C4-2B (cell line): ENCODE measurements at regions not wholly inside any gene's neighbourhood (a gene's known extent, or its start where the extent isn't known, plus 50 kb on each side); places are given as distances from the start of the nearest gene placed in this dataset.

Experiments
- H3K27ac ChIP-seq: fragments of 450-650 bp; 2 replicates; pipeline ENCODE4 v1.5.1; 2017
- ZFX ChIP-seq: fragments of 450-650 bp; IDR thresholded peaks from 2 replicates; pipeline ENCODE4 v1.6.1; 2017
- TF ChIP-seq, protein P1 (sequence below): fragments of 450-650 bp; conservative IDR thresholded peaks from 2 replicates; pipeline ENCODE4 v1.5.1; 2017; ENCODE audit warnings: mild to moderate bottlenecking

DNA sequence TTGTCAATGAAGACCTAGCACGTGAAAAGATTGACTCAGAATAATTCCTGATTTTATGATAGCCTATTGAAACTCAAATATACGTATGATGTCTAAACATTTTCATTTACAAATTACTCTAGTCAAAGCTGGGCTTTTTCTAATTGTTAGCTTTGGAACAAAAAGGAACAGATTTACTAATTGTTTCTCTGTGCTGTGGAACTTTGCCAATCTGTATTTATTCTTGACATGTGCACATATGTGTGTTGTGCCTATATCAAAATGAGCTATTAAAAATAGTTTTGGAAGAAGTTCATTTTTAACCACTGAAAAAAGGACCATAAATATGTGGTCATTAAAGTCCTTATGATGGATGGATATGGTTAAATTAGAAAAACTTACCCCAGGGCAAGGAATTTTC, 85.4 kb upstream of the PACRGL start:
- TF ChIP-seq, protein P1, sequence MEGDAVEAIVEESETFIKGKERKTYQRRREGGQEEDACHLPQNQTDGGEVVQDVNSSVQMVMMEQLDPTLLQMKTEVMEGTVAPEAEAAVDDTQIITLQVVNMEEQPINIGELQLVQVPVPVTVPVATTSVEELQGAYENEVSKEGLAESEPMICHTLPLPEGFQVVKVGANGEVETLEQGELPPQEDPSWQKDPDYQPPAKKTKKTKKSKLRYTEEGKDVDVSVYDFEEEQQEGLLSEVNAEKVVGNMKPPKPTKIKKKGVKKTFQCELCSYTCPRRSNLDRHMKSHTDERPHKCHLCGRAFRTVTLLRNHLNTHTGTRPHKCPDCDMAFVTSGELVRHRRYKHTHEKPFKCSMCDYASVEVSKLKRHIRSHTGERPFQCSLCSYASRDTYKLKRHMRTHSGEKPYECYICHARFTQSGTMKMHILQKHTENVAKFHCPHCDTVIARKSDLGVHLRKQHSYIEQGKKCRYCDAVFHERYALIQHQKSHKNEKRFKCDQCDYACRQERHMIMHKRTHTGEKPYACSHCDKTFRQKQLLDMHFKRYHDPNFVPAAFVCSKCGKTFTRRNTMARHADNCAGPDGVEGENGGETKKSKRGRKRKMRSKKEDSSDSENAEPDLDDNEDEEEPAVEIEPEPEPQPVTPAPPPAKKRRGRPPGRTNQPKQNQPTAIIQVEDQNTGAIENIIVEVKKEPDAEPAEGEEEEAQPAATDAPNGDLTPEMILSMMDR, result no peak
- H3K27ac ChIP-seq, result no peak overlapping the region

DNA sequence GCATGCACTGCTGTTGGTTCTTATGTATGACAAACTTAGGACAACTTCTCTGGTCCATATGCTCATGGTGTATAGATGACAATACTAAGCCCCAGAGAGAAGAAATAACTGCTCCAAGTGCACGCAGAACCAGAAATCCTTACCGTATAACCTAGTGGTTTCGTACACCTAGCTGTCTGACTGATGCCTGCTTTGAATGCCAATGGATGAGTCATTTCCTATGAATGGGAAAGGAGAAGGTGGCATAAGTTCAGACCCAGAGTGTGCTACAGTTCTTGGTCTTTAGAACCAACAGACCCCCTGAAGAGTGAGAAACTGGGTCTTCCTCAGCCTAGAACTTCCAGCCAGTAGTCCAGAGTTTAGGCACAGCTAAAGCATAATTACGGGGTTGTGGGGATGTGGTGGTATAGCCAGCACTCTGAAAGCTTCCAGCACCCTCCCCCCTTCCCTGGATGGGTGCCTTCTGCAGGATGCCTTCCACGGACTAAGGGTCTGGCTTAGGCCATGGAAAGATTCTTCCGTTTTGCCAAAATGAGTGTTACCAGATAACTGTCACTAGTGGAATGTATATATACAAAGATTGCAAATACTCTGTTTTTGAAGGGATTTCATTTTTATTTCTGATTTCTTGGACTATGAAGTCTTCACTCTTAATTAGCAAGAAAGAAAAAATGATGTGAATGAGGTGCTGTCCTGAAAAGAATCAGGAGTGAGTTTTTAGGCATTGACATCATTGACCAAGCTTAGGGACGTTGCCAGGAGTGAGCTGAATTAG, 84.6 kb upstream of the PACRGL start:
- no peak overlapping the region for H3K27ac ChIP-seq
- TF ChIP-seq, protein P1, result no peak
- no peak for TF ChIP-seq ZFX

DNA sequence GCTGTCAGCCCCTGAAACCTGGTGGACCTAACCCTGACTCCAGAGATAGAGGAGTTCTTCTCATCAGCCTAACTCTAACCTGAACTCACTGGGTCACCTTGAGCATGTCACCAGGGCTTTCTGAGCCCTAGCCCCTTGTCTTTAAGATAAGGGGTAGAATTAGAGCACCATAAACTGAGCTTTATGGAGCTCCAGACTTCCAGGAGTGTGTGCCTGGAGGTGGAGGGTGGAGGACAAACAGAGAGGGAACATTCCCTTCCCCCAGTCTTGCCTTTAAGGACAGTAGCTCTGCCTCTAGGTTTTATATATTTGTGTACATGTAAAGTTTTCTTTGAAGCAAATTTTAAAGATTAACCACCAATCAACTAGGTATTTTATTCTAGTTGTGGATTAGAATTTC, 83.9 kb upstream of the PACRGL start:
- no peak overlapping the region for H3K27ac ChIP-seq
- TF ChIP-seq ZFX, result no peak

DNA sequence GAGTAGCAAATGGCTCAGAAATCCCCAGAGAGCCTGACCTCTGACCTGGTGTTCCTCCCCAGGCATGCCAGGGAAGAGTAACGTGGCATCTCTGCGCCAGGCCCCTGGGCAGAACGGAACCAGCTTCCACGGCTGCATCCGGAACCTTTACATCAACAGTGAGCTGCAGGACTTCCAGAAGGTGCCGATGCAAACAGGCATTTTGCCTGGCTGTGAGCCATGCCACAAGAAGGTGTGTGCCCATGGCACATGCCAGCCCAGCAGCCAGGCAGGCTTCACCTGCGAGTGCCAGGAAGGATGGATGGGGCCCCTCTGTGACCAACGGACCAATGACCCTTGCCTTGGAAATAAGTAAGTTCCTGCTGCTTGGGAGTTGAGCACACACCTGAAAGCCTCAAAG, 83.4 kb upstream of the PACRGL start:
- TF ChIP-seq, protein P1, result no peak
- H3K27ac ChIP-seq, result no peak overlapping the region

DNA sequence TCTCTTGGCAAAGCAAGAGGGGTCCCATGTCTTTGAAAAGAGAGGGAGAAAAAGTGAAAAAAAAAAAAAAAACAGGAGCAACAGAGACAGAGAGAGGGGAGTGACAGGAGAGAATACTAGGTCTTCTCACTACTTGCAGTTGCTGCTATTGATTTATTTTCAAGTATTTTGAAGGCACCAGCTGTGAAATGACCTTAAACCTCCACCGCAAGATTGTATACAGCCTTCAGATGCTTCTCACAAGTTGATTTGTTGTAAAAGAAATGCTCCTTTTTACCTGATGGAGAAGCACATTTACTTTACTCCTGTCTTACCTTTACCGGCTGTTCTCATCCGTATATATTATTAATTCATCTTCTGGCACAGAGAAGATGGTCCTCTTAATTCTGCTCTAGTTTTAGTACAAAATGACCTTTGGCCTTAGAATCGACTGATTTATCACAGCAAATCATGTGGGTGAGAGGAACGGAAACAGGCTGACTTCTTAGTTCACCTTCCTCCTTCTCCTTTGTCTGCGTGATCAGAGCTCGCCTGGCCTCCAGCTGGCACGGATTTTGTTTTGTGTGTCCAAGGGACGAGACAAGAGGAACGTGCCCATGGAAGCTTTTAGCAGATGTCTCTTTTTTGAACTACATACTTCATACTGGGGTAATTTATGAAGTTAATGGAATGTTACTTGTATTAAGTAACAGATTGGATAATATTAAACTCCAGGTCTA, 82.4 kb upstream of the PACRGL start:
- TF ChIP-seq, protein P1, result no peak
- no peak for TF ChIP-seq ZFX
- H3K27ac ChIP-seq, result no peak overlapping the region

DNA sequence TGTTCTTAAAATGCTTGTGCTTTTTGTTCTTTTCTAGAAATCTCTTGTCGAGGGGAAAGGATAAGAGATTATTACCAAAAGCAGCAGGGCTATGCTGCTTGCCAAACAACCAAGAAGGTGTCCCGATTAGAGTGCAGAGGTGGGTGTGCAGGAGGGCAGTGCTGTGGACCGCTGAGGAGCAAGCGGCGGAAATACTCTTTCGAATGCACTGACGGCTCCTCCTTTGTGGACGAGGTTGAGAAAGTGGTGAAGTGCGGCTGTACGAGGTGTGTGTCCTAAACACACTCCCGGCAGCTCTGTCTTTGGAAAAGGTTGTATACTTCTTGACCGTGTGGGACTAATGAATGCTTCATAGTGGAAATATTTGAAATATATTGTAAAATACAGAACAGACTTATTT, 81.5 kb upstream of the PACRGL start:
- no peak for TF ChIP-seq ZFX
- TF ChIP-seq, protein P1, result no peak
- no peak overlapping the region for H3K27ac ChIP-seq

DNA sequence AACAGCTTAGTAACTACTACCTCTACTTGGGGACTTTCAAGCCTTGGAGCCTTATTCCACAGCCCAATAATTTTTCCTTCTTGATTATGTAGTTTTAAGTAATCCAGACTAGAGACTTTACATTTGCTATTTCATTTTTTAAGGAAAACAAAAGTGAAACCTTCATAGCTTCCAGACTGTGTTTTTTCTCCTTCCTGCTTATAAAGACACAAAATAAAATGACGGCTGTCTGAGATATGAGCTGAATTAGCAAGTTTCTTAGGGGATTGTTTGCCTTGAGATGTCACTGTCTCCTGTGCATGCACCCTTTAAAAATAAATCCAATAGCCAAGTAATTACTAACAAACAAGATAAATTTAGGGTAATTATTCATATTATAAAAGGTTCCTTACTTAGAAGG, 78.8 kb upstream of the PACRGL start:
- TF ChIP-seq ZFX, result no peak
- TF ChIP-seq, protein P1, result no peak
- H3K27ac ChIP-seq, result no peak overlapping the region

DNA sequence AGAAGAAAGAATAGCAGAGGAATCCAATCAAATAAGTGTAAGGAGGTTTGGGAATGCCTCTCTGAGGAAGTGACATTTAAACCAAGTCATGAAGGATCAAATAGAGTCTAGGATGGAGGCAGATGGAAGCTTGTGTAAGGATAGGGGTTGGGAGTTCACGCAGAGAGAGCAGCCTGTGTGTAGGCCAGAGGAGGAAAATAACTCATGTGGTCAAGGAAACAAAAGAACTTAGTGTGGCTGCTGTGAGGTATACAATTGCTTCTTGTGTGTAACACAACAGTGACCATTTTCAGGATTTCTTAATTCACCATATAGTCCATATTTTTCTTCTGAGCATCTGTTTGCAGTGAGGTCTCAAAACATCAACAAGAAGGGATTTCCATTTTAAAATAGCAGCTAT, 77.6 kb upstream of the PACRGL start:
- no peak for TF ChIP-seq ZFX
- TF ChIP-seq, protein P1, result no peak

More for the DNA sequence above, 77.6 kb upstream of the PACRGL start:
- no peak overlapping the region for H3K27ac ChIP-seq
